ENCODE measurements at regions not wholly inside any gene's neighbourhood (a gene's known extent, or its start where the extent isn't known, plus 50 kb on each side); places are given as distances from the start of the nearest gene placed in this dataset.

GRCh38 chr22:48826546-48826945 lies 1001.1 kb downstream of the BRD1 start (continued):
- no peak for TF ChIP-seq ZNF462 (CRISPR knock-in tag; IDR thresholded peaks at IDR 0.05)
- TF ChIP-seq POLR2AphosphoS5 (IDR thresholded peaks at IDR 0.05; ENCODE audit: low read depth) = no peak
- TF ChIP-seq EZH2phosphoT487 (IDR thresholded peaks at IDR 0.05; ENCODE audit: unreplicated experiment) = no peak

GRCh38 chr22:48825802-48826520 lies 1001.7 kb downstream of the BRD1 start:
- Histone ChIP-seq H4K20me1 (replicated peaks; ENCODE audit: insufficient read depth) (no peaks in the 10 kb centered on the region), H3F3A (replicated peaks; ENCODE audit: low read depth) (no peaks in the 10 kb centered on the region), H3K27me3 (ENCODE audit: insufficient read depth) (no peaks in the 10 kb centered on the region), H3K9me2 (ENCODE audit: insufficient read depth) (no peaks in the 10 kb centered on the region), H3K4me2 (no peak overlapping the region), H3K4me1 (ENCODE audit: insufficient read depth) (no peaks in the 10 kb centered on the region), H3K4me3 (no peak overlapping the region), H3K36me3 (ENCODE audit: insufficient read depth) (no peaks in the 10 kb centered on the region), H3K27ac (ENCODE audit: low read depth) (no peak overlapping the region), H2AFZ (no peak overlapping the region), H3K79me2 (replicated peaks; ENCODE audit: insufficient read depth) (no peaks in the 10 kb centered on the region)
- ATAC-seq (no peak), DNase-seq (ENCODE audit: low spot score) (no peak)
- Mint-ChIP-seq H3K4me3 (no peak overlapping the region), H3K27ac (no peak overlapping the region), H3K9me3 (peaks cover 6% of the 10 kb centered on the region), H3K27me3 (ENCODE audit: insufficient read depth, low read depth, poor library complexity) (peaks cover 4% of the 10 kb centered on the region), H3K36me3 (ENCODE audit: low read depth) (no peaks in the 10 kb centered on the region), H3K4me1 (no peaks in the 10 kb centered on the region)
- TF ChIP-seq CTCF (conservative IDR thresholded peaks at IDR 0.05; ENCODE audit: low read depth in 2 of 2) (no peak), STAT1 (IDR thresholded peaks at IDR 0.05; ENCODE audit: unreplicated experiment) (no peak), ZNF462 (CRISPR knock-in tag; IDR thresholded peaks at IDR 0.05) (no peak)

All from GM23338 (cell line).